Fibroblast of lung (primary cell): ENCODE measurements at regions not wholly inside any gene's neighbourhood (a gene's known extent, or its start where the extent isn't known, plus 50 kb on each side); places are given as distances from the start of the nearest gene placed in this dataset.

Experiments used
- CTCF ChIP-seq, 2 donors: IDR thresholded peaks in 1 of 2; conservative IDR thresholded peaks in 1 of 2; 1 replicate in 1 of 2; 2 replicates in 1 of 2; pipeline ENCODE4 v1.5.1; 2011 to 2012; ENCODE audit warnings: low read length in 2 of 2, control low read depth in 1 of 2, inconsistent platforms in 1 of 2, low read depth in 1 of 2, mild to moderate bottlenecking in 1 of 2
- EZH2 ChIP-seq: IDR thresholded peaks from 2 replicates; pipeline ENCODE4 v1.5.1; 2012; ENCODE audit warnings: low read length, control low read depth, mild to moderate bottlenecking; ENCODE audit errors: missing control alignments

GRCh38 chr4:122978109-122978508 lies 55.7 kb upstream of the NUDT6 start:
- TF ChIP-seq CTCF (conservative IDR thresholded peaks at IDR 0.05 in 1 of 2, IDR thresholded peaks at IDR 0.05 in 1 of 2; ENCODE audit: low read depth in 1 of 2, low read length in 2 of 2): no peak
- TF ChIP-seq EZH2: no peak
